Activated CD4-positive, alpha-beta T cell treated with anti-CD3 and anti-CD28 coated beads for 24 hours (primary cell): ENCODE measurements at regions not wholly inside any gene's neighbourhood (a gene's known extent, or its start where the extent isn't known, plus 50 kb on each side); places are given as distances from the start of the nearest gene placed in this dataset.
"Not testable (repeated sequence)": the region's sequence is repeated elsewhere in the genome, so short reads cannot be mapped to it uniquely, and the experiment has no call there.

Experiments used
- DNase-seq, 2 donors: peaks; one replicate each; pipeline ENCODE4 v3.0.0-alpha.2; 2020; ENCODE audit warnings: low read depth in 2 of 2

DNA sequence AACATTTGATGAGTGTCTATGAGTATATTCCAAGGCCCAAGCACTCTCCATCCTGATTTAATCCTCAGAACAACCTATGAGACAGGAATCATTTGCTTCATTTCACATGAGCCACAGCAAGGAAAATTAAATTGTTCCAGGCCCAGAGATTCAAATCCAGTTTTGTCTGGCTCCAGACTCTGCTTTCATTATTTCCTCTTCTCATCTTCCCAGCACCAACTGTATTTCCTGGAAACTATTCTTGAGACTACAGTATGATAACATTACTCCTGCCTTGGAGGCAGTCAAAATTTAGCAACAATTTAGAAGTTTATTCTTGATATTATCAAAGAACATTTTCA, 194.5 kb downstream of the ZNF608 start:
- no peak for DNase-seq

DNA sequence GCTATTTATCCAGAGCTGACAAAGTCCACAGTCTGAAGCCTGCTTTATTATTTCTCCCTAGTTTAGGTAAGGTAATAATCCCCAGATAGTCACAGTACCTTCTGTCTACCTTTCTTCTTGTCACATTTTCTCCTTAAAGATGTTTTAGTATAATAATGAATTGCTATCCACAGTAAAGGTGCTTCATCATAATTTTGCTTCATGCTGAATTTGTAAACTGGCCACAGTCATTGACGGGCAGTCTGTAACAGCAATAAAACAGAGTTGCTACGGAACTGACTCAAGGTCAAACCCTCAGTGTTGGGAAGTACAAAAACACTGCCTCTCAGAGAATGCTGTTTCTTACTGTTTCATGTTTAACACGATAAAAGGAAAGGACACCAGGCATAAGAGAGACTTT, 195.7 kb downstream of the ZNF608 start:
- no peak for DNase-seq

DNA sequence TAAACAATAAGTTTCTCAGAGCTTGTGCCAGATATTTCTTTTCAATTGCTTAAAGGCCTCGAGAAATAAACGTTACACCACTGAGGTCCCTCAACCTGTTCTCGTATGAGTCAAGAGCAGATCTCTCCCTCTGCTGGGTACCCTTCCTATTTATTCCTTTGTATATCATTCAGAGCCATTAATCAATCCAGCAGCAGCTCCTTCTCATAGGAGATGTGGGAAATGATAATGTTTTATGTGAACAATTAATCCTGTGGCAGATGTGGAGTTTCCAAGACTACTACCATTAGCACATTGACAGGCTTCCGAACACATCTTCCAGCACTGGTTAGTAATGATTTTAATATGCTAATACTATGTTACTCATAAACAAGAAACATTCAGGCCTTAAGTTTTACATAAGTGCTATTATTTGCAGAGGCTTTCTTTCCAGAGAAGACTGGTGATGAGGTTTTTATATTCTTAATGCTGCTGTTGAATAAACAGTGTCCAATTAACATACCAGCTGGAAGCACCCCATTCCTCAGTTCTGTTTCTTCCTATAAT, 196.5 kb downstream of the ZNF608 start:
- DNase-seq: no peak

DNA sequence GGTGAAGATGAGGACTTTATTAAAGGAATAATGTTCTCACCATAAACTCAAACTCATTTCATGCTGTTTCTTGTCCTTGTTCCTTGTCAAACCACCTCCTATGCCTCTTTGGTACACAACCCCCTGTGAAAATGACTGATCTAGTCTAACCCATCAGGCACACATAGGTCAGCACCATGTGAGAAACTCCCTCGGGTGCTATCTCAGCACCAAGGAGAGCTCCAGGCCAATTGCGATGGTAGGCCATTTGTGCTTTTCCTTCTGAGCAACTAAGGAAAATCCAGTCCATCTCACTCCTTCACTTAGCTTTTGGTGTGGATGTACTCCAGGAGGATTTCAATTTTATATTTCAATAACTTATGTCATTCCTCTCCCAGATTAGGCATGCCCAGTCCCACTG, 199.8 kb downstream of the ZNF608 start:
- no peak for DNase-seq

DNA sequence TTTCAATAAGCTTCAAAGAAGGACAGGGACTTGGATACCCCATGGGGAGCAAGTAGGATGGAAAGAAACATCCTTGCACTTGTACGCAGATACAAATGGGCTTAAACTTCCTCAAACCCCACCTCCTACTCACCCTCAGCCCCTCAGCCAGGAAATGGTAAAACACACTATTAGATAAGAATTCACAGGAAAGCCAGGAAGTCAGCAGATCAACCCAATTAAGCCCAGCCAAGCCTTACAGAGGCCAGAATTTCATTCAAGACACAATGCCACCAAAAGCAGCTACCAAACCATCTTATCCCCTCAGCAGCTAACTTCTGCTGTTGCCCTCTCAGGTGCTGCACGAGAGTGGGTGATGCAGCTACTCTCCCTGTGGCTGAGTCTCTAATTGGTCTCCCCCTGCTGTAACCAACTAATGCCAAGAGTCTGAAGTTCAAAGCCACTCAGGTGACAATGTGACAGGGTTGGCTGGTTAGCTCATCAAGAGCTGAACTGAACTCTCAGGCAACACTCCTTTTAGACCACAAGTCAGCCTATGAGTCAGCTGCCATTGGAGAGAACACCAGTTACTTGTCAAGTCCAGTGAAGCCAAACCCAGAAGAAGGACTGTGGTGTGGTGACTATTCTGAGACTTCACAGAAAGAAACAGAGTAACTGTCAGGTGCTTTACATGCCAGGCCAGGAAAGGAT, 201.9 kb downstream of the ZNF608 start:
- DNase-seq: no peak

DNA sequence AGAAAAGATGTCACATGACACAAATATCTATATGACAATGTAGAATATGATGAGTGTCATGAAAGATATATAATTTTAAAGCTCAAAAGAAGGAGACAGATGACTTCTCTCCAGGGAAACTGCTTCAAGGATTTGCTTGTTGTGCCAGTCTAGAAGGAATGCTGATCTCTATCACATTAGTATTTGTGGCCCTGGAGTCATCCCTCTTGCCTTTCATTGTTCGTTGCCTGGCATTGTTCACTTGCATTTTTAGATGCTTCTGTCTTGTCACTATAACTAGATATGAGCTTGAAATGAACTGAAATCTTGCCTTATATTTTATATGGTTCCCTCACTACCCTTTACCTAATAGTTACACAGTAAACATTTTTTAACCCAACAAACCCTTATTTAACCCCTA, 207.5 kb downstream of the ZNF608 start:
- no peak for DNase-seq

DNA sequence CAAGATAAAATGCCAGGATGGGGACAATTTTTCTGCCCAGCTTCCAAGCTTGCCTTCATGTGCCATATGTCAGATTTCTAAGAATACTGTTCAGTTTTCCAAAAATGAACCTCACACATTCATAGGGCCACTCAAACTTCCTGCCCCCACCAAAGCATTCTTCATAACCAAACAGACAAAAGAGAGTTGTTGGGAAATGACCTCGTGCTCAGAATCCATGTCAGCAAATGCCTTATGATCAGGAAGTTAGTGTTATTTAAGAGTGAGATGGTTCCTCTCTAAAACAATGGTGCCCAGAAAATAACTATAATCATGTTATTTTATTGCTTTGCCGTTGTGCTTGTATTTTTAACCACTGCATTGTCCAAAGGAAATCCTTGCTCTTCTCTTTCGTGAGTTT, 208.2 kb downstream of the ZNF608 start:
- DNase-seq: no peak

DNA sequence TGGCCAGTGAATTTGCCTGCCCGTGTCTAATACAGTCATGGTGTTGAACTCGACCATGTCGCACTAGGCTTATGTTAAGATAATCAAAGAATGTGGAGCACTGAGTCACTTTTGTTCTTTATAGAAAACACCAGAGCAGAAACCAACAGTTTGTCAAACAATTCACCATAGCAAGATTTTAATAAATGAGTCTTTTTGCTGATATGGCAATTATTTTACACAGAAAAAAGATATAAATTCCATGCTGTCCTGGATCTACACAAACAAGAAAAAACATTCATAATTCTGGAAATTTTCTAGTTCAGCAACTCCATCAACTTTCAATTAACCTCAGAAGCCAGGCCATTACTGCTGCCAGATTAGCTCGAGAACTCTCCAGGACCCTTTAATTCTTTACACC, 208.9 kb downstream of the ZNF608 start:
- DNase-seq: no peak

DNA sequence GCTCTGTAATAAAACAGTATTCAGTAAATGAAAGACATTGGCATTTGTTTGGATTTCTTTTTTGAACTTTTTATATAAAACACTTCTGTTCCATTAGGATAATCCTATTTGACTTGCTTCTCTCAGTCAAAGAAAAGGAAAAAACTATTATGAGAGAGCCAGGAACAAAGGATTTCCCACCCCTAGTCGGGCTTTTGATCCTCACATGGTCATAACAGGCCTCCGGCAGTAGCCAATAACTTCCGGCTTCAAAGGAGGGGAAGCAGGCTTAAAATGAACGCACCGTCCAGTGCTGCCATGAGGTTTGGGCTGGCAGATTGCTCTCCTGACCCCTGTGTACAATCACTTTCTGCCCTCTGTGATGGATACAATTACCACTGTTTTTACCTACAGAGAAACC, 209.3 kb downstream of the ZNF608 start:
- DNase-seq: no peak

DNA sequence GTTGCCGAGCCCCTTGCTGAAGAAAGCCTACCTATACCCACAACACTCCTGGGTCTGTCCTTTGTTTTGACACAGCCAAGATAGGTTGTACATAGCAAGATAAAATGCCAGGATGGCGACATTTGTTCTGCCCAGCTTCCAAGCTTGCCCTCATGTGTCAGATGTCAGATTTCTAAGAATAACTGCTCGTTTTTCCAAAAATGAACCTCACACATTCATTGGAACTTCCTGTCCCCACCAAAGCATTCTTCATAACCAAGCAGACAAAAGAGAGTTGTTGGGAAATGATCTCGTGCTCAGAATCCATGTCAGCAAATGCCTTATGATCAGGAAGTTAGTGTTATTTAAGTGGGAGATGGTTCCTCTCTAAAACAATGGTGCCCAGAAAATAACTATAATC, 210.1 kb downstream of the ZNF608 start:
- no peak for DNase-seq

DNA sequence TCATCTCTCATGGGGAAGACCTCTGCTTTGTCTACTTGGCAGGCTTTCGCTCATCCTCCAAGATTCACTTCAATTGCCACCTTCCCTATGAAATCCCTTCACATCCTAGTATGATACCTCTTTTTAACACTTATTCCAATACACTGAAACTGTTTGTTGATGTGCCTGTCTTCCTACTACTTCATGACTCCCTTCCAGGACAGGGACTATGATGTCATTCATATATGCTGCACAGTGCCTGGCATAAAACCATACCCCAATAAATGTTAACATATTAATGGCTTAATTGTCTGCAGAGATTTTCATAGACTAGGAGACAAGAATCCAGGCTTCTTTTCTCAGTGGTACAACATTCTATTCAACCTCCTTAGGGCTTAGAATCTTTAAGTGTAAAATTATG, 215.5 kb downstream of the ZNF608 start:
- no peak for DNase-seq

DNA sequence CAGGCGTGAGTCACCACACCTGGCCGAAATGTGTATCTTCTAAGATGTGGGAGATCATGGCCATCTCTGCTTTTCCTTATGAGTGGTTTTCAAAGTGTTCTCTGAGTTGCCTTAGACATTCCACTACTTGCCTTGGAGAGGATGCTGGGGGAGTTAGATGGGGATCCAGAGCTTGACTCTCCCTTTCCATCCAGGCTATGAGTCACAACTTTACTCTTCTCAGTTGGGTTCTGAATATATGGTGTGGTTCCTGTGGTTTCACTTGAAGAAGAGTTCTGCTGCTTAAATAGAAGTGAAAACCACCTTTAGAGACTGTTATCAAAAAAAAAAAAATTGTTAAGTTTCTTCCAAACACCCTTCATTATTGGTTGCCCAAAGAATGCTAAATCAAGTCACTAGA, 217.6 kb downstream of the ZNF608 start:
- no peak for DNase-seq

DNA sequence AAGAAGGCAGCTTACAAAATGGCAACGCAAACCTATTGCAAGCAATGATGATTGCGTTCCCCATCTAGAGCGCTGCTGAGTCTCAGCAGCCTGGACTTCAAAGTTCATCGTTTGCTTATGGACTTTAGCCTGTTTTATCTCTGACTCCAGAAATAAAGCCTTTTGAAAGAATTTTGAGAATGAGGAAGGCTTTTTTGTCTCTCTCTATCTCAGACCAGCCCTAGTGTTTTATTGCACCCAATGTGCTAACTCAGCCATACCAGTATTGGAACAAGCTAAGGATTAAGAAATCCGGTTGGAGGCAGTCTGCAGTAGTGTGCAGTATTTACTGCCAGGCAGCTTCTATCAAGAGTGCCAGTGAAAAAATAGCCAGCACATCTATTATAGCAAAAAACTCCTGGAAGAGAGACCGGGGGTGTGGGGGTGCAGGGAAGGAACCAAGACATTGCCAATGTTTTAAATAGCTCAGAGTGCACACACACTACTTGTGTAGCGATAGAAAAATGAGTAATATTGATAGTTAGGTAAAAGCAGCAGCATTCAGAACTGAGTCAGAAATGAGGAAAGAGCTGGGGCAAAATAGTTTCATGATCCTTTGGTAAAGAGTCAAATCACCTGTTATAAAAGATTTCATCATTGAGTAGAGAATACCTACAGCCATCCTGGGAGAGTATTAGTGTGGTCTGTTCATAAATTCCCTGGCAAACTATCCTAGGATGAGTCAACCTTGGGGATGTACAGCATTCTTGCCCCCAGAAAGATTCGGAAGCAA, 219.0 kb downstream of the ZNF608 start:
- DNase-seq: no peak

DNA sequence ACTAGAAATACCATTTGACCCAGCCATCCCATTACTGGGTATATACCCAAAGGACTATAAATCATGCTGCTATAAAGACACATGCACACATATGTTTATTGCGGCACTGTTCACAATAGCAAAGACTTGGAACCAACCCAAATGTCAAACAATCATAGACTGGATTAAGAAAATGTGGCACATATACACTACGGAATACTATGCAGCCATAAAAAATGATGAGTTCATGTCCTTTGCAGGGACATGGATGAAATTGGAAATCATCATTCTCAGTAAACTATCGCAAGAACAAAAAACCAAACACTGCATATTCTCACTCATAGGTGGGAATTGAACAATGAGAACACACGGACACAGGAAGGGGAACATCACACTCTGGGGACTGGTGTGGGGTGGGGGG, 220.4 kb downstream of the ZNF608 start:
- DNase-seq: not testable (repeated sequence)

DNA sequence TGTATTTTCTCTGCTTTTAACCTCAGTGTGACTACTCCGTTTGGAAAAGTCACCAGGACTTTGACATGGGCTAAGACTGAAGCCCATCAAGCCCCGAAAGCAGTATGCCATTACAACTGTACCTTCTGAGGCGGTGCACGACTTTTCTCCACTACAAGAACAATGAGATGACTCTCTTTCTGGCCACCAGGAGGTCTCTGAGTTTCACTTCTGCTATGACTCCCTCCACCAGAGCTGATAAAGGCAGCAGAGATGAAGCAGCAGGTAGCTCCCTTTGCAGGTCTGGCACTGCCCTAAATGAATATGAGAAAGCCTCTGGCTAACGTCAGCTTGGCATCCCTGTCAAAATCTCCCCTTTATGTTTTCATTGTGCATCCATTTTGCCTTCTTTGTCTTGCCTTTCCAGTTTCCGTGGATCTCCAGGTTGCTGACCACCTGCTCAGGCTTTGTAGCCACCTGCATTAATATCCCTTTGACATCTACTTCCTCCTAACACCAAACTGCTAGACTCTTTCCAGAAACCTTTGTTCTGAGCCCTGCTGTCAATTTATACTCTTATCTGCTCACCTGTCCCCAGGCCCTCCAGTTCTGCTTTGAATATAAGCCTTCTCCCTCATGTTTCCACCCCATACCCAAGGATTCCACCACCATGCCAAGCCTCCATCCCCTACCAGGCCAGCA, 221.7 kb downstream of the ZNF608 start:
- DNase-seq: no peak

DNA sequence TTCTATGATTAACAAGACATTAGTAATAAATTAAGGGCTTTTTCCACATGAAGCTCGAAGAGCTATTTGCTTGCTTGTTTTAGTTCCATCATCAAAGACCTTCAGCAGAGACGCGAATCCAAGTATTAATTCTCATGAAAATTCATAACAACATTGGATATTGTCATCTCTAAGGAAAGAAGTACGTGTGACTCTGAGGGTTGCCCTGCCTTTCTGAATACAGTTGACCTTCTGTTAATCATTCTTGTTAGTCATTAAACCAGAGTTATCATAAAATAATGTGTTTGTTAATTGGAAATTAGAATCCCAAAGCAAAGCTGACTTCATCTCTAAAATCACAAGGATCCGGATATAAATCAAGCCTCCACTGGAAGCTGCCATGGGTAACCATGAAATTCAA, 222.5 kb downstream of the ZNF608 start:
- DNase-seq: no peak

DNA sequence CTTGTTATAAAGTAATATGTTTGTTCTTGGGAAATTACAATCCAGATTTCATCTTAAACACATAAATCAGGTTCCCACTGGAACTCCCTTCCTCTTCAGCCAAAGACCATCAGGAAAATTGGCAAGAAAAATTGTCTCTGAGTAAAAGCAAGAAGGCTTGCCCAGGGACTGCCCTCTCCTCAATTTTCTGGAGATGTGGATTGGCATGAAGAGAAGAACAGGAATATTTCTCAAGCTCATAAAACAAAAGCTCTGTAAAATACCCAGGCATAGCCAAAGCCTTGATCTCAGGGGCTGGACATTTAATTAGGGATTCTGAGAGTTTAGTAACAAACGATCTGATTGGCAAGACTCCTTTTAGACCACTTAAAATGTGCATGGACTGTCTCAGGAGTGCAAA, 223.4 kb downstream of the ZNF608 start:
- no peak for DNase-seq

DNA sequence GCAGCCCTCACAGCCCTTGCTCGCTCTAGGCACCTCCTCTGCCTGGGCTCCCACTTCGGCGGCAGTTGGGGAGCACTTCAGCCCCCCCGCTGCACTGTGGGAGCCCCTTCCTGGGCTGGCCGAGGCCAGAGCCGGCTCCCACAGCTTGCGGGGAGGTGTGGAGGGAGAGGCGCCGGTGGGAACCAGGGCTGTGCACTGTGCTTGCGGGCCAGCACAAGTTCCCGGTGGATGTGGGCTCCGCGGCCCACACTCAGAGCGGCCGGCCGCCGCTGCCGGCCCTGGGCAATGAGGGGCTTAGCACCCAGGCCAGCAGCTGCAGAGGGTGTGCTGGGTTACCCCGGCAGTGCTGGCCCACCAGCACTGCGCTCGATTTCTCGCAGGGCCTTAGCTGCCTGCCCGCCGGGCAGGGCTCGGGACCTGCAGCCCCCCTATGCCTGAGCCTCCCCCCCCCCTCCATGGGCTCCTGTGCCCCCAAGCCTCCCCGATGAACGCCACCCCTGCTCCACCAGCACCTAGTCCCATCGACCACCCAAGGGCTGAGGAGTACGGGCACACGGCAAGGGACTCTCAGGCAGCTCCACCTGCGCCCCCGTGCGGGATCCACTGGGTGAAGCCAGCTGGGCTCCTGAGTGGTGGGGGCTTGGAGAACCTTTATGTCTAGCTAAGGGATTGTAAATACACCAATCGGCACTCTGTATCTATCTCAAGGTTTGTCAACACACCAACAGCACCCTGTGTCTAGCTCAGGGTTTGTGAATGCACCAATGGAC, 224.8 kb downstream of the ZNF608 start:
- DNase-seq: no peak

DNA sequence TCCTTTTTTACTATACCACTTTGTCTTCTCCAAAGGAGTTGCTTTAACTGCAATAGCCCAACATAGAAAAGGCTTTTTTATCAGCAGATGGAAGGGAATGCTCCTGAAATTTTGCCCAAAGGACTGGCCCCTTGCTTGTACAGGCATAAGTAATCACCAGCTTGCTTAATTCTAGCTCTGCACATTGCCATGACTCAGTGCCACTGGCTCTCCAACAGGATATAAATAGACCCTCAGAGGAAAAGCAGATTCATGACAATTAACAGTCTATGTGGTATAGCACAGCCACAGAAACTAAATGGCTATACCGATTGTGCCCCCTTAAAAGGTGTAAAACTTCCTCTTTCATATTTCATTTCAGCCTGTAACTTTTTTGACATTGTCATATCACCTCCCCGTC, 227.0 kb downstream of the ZNF608 start:
- DNase-seq: no peak

DNA sequence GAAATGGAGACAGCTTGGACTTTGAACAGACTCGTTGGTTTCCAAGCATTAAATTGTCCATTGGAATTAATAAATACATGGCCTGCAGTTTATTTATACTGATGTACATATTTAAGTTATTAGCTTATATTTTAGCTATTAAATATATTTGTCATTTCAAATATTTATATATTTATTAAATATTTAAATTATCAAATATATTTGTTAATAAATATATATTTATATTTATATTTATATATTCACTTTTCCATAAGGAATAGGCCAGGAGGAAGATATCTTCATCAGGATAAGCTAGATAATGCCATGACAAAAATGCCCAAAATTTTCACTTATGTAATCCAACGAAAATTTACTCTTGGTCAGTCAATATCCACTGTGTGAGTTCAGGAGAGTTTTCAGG, 229.9 kb downstream of the ZNF608 start:
- DNase-seq: no peak

DNA sequence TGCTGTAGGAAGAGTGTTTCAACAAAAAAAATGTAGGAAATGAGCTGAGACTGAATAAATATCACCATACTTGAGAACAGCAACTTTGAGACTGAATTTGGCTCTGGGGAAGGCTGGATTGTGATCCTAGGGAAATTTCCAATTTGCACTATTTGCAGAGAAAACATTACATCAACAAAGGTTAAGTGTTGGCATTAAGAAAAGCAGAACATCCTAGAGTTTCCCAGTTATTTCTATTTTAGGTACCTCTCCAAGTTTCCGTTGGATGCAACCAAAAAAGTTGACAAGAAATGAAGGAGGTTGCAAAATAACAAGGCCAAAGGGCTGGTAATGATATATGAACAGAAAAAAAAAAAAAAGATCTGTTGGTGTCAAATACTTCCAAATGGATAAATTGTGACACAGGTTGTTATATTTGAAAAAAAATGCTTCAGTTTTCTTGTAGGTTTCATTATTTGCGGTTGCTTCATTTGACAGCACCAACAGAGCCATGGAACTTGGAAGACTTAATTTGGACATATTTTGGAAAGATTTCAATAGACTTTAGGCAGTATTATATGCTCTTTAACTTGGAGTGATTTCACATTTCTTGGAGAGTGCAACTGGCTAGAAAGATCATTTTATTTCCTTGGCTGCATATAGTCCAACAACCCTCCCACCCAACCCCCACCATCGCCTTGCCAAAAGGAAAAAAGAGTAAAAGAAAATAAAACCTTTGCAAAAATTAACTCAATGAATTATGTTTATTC, 230.8 kb downstream of the ZNF608 start:
- no peak for DNase-seq
